ENCODE measurements at regions not wholly inside any gene's neighbourhood (a gene's known extent, or its start where the extent isn't known, plus 50 kb on each side); places are given as distances from the start of the nearest gene placed in this dataset.

DNA sequence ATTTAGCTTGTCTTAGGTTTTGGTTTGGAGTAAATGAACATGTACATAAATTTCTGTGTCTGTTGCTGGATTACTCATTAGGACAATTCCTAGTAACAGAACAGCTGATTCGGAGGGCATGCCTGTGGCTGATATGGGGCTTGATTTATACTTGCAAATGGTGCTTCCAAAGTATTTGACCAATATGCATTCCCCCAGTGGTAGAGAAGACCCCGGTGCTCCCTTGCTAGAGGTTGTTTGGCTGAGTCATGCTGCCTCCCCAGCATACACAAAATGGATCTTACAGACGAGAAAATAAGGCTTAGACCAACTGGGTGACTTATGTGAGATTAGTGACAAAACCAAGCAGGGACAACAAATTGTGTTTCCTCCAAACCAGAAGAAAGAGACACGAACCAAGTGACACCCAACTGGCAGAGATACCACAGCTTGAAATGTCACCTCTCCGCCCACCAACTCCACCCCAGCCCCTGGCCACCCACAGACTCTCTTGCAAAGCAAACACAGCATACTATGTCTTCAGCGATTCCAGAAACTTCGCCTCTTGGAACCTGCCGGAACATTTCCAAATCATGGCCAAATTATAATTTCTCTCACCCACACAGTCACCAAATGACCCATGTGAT is 75.9 kb upstream of the ETS2 start:
- H3K4me3 Mint-ChIP-seq: no peak overlapping the region
- ATAC-seq (replicated peaks) (no peak), DNase-seq (no peak)
- no peaks in the 10 kb centered on the region for H3K36me3 Mint-ChIP-seq (ENCODE audit: insufficient read depth)
- peaks cover 26 to 43% of the 10 kb centered on the region in 2 donors for H3K27me3 Mint-ChIP-seq
- no peak overlapping the region for H3K27ac Mint-ChIP-seq
- H3K4me1 Mint-ChIP-seq (ENCODE audit: low read depth in 2 of 2): peaks cover 4 to 6% of the 10 kb centered on the region in 2 donors
- peaks cover 0 to 2% of the 10 kb centered on the region in 2 donors for H3K9me3 Mint-ChIP-seq

DNA sequence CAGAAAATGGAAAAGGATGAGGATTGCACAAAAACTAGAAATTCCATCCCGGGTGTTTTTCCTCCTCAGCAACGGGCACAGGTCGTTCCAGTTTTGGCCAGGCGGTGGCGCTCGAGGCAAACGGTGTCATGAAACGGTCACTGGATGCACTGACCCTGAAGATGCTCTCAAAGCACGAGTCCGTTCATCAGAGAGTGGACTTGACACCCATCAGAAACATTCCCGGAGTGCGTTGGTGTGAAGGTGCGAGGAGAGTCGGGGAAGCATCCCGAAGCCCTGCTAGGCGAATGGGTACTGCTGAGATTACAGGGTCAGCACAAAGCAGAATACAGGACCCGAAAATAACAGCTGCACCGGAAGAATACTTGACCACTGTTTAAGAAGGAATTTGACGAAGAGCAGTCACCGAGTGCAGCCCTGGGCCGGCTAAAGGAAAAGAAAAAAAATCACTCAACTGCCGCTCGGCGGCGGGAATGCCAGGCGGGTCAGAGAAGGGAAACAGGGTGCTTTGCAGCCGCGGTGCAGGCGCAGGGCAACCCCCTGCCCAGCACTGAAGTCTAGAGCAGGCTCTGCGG is 71.7 kb upstream of the ETS2 start:
- peak; percentile 50 for ATAC-seq (replicated peaks)
- H3K36me3 Mint-ChIP-seq (ENCODE audit: insufficient read depth): no peaks in the 10 kb centered on the region
- H3K27ac Mint-ChIP-seq: peak overlapping the region in 1 of 2 donors; percentile 75
- peak overlapping the region; percentile 72 to 87 for H3K4me3 Mint-ChIP-seq
- DNase-seq: peak; percentile 67 to 72 (median 71)
- peaks cover 4 to 6% of the 10 kb centered on the region in 2 donors for H3K4me1 Mint-ChIP-seq (ENCODE audit: low read depth in 2 of 2)
- no peaks in the 10 kb centered on the region for H3K9me3 Mint-ChIP-seq
- peaks cover 38 to 39% of the 10 kb centered on the region in 2 donors for H3K27me3 Mint-ChIP-seq

DNA sequence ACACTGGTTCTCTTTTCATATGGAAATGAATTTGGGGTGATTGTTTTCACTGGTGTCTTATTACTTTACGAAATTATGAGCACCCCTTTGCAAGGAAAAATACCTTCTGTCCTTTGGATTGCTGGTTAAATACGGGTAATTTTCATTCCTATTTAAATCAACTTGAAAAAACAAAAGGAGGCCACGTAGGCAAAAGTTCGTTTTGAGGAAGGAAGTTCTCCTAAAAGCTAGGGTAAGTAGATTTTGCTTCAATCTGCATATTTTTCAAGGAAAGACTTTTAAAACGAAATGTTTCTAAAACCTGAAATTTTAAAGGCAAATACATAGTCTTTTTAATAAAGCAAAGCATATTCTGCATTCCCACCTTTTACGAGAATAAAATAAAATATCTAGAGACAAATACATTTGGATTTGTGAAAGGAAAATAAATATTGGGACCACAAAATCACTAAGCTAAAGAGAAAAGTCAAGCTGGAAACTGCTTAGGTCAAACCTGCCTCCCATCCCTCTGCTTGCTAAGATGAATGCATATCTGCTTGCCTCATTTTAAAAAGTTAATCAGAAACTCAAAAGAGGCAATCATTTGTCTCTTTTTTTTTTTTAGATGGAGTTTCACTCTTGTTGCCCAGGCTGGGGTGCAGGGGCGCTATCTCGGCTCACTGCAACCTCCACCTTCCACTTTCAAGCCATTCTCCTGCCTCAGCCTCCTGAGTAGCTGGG is 70.9 kb upstream of the ETS2 start:
- ATAC-seq (replicated peaks) (no peak), DNase-seq (no peak)
- no peaks in the 10 kb centered on the region for H3K36me3 Mint-ChIP-seq (ENCODE audit: insufficient read depth)
- H3K27ac Mint-ChIP-seq: no peak overlapping the region
- peak overlapping the region; percentile 72 to 87 for H3K4me3 Mint-ChIP-seq
- peaks cover 35 to 36% of the 10 kb centered on the region in 2 donors for H3K27me3 Mint-ChIP-seq
- peaks cover 4 to 6% of the 10 kb centered on the region in 2 donors for H3K4me1 Mint-ChIP-seq (ENCODE audit: low read depth in 2 of 2)
- H3K9me3 Mint-ChIP-seq: no peaks in the 10 kb centered on the region

DNA sequence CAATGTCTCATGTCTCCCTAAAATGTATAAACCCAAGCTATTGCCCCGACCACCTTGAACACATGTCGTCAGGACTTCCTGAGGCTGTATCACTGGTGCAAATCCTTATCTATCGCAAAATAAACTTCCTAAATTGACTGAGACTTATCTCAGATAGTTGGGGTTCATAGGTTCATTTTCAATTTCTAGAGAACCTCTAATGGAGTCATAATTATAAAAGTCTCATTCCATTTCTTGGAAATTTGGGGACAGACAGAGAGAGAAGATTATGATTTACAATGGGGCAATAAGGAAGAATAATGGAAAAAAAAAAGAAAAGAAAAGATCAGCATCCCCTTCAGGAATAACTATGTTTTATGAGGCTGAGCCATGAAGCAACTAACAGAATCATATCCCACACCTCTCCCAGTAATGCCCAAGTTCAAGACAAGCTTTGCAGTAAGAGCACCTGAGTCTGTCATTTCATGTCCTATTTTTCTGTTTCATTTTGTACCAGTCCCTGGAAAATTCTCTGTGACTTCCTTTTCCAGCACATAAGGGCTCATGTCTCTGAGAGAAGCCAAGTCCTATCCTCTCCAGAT is 70.0 kb upstream of the ETS2 start:
- H3K9me3 Mint-ChIP-seq: no peaks in the 10 kb centered on the region
- ATAC-seq (replicated peaks) (no peak), DNase-seq (no peak)
- peaks cover 31 to 32% of the 10 kb centered on the region in 2 donors for H3K27me3 Mint-ChIP-seq
- no peaks in the 10 kb centered on the region for H3K36me3 Mint-ChIP-seq (ENCODE audit: insufficient read depth)
- H3K4me3 Mint-ChIP-seq: no peak overlapping the region
- H3K27ac Mint-ChIP-seq: no peak overlapping the region
- peaks cover 4 to 6% of the 10 kb centered on the region in 2 donors for H3K4me1 Mint-ChIP-seq (ENCODE audit: low read depth in 2 of 2)

DNA sequence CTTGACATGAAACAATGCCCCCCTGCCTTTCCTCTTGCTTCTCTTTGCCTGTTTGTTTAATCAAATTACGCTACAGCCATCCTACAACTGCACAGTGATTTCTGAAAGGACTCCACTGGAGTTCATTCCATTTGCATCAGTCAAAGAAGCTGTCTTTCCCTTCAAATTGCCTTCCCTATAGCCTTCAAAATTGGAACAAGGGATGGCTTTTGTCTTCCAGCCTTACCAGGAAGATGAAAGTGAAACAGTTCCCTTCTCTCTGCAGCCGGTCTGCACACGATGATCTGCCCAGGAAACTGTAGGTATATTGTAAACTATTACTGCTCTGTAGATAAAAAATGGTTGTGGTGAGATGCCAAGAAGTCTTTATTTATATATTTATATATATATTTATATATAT is 65.6 kb upstream of the ETS2 start:
- Mint-ChIP-seq H3K4me3 (no peak overlapping the region), H3K27ac (no peak overlapping the region), H3K27me3 (peaks cover 14 to 16% of the 10 kb centered on the region in 2 donors), H3K36me3 (ENCODE audit: insufficient read depth) (peaks cover 3% of the 10 kb centered on the region), H3K9me3 (no peaks in the 10 kb centered on the region), H3K4me1 (ENCODE audit: low read depth in 2 of 2) (peaks cover 4 to 6% of the 10 kb centered on the region in 2 donors)
- DNase-seq (no peak), ATAC-seq (replicated peaks) (no peak)

DNA sequence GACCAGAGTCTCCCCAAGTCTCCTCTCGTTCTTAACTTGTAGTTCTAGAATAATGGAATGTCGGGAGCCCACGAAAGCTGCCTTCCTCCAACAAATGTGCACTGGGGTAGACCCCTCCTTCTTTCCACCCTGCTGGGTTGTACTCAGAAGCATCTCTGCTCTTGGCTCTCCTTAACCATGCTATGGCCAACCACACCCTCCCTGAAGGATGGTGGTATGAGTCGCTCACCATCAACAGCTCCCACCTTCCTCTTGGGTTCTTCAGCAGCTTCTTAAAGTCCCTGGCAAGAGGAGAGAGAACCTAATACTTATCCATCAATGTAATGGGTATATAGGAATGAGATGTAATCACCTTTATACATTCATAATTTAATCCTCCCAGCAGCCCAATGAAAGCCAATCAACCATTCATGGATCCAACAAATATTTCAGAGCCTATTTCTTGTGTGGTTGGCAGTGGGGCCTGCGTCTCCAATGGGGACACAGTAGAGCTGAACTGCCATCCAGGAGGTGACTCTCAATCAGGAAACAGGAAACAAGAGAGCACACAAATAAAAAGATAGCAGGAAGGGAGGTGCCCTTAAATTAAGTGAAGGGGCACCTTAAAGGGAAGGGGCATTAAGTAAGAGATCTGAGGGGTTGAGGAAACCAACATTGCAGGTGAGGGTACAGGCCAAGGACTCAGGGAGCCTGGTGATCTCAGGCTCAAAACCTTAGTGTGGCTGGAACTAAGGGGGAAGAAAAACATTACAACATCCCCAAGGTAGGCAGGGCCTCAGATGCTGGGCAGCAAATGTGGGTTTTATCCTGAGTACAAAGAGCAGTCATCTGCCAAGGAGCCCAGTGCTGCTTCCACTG is 64.4 kb upstream of the ETS2 start:
- H3K9me3 Mint-ChIP-seq: no peaks in the 10 kb centered on the region
- H3K27me3 Mint-ChIP-seq: peaks cover 2 to 4% of the 10 kb centered on the region in 2 donors
- peaks cover 3% of the 10 kb centered on the region for H3K36me3 Mint-ChIP-seq (ENCODE audit: insufficient read depth)
- ATAC-seq (replicated peaks) (no peak), DNase-seq (no peak)
- H3K4me1 Mint-ChIP-seq (ENCODE audit: low read depth in 2 of 2): peaks cover 4 to 6% of the 10 kb centered on the region in 2 donors
- peak overlapping the region; percentile 7 to 65 for H3K27ac Mint-ChIP-seq
- H3K4me3 Mint-ChIP-seq: no peak overlapping the region

DNA sequence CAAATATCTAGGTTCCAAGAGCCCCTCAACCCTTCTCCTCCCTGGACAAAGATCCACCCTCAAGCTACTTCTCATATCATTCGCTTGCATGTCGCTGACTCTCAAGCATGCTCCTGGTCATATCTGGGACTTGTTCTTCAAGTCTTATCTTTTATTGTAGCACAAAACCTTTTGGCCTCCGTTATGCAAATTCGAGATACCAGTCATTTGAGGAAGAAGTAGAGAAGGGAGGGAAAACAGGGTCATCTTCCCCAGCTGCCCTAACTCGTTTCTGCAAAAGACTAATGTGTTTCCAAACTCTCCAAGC is 63.8 kb upstream of the ETS2 start:
- peak overlapping the region in 1 of 2 donors; percentile 65 for H3K27ac Mint-ChIP-seq
- DNase-seq: no peak
- H3K4me3 Mint-ChIP-seq: no peak overlapping the region
- H3K36me3 Mint-ChIP-seq (ENCODE audit: insufficient read depth): peaks cover 3% of the 10 kb centered on the region
- no peak for ATAC-seq (replicated peaks)
- H3K9me3 Mint-ChIP-seq: no peaks in the 10 kb centered on the region
- peaks cover 4 to 6% of the 10 kb centered on the region in 2 donors for H3K4me1 Mint-ChIP-seq (ENCODE audit: low read depth in 2 of 2)
- peaks cover 0 to 4% of the 10 kb centered on the region in 2 donors for H3K27me3 Mint-ChIP-seq

DNA sequence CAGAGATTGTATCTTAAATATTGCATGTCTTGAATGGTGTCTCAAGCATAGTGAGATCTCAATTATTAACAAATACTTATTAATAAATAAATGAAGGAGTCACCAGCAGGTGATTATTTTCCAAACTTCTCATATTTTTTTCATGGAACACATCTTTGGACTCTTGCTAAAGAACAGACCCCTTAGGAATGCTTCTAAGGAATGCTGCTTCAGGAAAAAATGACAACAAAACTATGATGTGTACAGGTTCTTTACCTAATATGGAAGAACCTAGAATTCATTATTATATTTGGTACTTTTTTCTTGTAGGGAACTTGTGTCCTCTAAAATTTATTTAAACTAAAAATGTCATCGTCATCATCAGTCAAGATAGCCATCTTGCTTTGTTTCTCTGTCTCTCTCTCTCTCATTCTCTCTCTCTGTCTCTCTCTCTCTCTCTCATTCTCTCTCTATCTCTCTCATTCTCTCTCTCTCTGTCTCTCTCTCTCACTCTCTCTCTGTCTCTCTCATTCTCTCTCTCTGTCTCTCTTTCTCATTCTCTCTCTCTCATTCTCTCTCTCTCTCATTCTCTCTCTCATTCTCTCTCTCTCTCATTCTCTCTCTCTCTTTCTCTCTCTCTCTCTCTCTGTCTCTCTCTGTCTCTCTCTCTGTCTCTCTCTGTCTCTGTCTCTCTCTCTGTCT is 63.0 kb upstream of the ETS2 start:
- Mint-ChIP-seq H3K4me3 (no peak overlapping the region), H3K36me3 (ENCODE audit: insufficient read depth) (peaks cover 3% of the 10 kb centered on the region), H3K27me3 (peaks cover 0 to 5% of the 10 kb centered on the region in 2 donors), H3K9me3 (no peaks in the 10 kb centered on the region), H3K27ac (no peak overlapping the region), H3K4me1 (ENCODE audit: low read depth in 2 of 2) (peaks cover 4 to 6% of the 10 kb centered on the region in 2 donors)
- ATAC-seq (replicated peaks) (no peak), DNase-seq (no peak)

- H3K9me3 Mint-ChIP-seq: no peaks in the 10 kb centered on the region
- DNase-seq (no peak), ATAC-seq (replicated peaks) (no peak)
- H3K27me3 Mint-ChIP-seq: peaks cover 0 to 5% of the 10 kb centered on the region in 2 donors
- H3K4me1 Mint-ChIP-seq (ENCODE audit: low read depth in 2 of 2): peaks cover 4 to 6% of the 10 kb centered on the region in 2 donors
- no peak overlapping the region for H3K4me3 Mint-ChIP-seq
- H3K27ac Mint-ChIP-seq: no peak overlapping the region
- peaks cover 3% of the 10 kb centered on the region for H3K36me3 Mint-ChIP-seq (ENCODE audit: insufficient read depth)
Measured at GRCh38 chr21:38743772-38744529, 61.8 kb upstream of the ETS2 start.

DNA sequence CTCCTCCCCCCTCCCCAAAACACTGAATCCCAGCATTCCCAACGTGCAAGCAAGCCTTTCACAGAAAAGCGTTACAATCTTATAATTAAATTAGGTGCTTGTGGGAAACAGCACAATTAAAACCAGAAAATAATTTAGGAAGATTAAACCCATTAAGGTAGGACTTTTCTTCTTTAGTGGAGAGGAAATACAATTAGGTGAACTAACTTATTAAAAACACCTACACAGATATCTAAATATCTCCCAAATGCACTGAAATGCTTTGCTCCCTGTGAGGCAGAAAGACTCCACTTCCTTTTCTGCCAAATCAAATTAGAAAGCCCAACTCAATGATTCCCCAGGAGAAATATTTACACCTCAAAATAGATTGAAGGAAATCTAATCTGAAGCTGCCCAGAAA is 60.9 kb upstream of the ETS2 start:
- H3K4me1 Mint-ChIP-seq (ENCODE audit: low read depth in 2 of 2): peaks cover 4 to 6% of the 10 kb centered on the region in 2 donors
- no peak overlapping the region for H3K27ac Mint-ChIP-seq
- no peak for ATAC-seq (replicated peaks)
- H3K27me3 Mint-ChIP-seq: peaks cover 0 to 5% of the 10 kb centered on the region in 2 donors
- H3K36me3 Mint-ChIP-seq (ENCODE audit: insufficient read depth): peaks cover 3% of the 10 kb centered on the region
- H3K4me3 Mint-ChIP-seq: no peak overlapping the region
- H3K9me3 Mint-ChIP-seq: no peaks in the 10 kb centered on the region
- no peak for DNase-seq

DNA sequence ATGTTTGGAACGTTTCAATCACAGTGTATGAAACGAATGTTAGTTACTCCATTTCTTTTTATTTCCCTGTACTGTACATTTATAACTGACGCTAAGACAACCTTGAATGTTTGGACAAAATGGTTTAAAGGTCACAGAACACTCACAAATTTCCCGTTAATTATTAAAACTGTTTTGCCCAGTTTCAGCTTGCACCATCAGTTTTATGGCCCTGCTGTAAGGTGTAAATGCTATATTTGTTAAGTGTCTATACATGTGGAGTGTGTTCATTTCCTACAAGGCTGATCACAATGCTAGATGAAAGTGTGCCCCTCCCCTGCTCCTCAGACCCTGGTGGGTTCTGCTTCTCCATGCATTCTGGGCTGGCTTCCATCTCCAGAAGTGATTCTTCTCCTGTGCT is 57.9 kb upstream of the ETS2 start:
- H3K36me3 Mint-ChIP-seq (ENCODE audit: insufficient read depth): peaks cover 5% of the 10 kb centered on the region
- no peak for ATAC-seq (replicated peaks)
- no peak for DNase-seq

DNA sequence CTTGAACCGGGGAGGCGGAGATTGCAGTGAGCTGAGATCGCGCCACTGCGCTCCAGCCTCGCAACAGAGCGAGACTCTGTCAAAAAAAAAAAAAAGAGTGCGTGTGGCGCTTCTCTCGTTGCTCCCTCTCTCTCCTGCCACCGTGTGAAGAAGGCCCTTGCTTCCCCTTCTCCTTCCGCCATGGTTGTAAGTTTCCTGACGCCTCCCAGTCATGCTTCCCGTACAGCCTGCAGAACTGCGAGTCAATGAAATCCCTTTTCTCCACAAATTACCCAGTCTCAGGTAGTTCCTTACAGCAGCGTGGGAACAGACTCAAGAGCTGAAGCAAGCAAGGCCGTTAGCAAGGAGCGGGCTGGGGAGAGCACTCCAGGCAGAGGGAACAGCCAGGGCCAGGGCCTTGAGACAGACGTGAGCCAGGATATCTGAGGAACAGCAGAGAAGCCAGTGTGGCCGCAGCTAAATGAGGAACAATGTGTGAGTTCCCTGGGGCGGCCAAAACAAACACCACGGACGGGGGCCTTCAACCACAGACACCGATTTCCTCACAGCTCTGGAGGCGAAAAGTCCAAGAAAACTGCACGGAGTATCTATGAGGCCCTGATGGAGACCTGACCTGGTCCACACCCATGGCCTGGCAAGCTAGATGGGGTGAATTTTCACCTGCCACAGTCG is 54.2 kb upstream of the ETS2 start:
- ATAC-seq (replicated peaks) (no peak), DNase-seq (no peak)
- Mint-ChIP-seq H3K27ac (no peak overlapping the region), H3K9me3 (no peaks in the 10 kb centered on the region), H3K4me1 (ENCODE audit: low read depth in 2 of 2) (peaks cover 5 to 10% of the 10 kb centered on the region in 2 donors), H3K36me3 (ENCODE audit: insufficient read depth) (peaks cover 2% of the 10 kb centered on the region), H3K27me3 (peaks cover 10 to 24% of the 10 kb centered on the region in 2 donors), H3K4me3 (no peak overlapping the region)

More for the DNA sequence above, 57.9 kb upstream of the ETS2 start:
- H3K27ac Mint-ChIP-seq: peak overlapping the region in 1 of 2 donors; percentile 3
- no peaks in the 10 kb centered on the region for H3K4me1 Mint-ChIP-seq (ENCODE audit: low read depth in 2 of 2)
- H3K4me3 Mint-ChIP-seq: no peak overlapping the region
- peaks cover 10 to 24% of the 10 kb centered on the region in 2 donors for H3K27me3 Mint-ChIP-seq
- no peaks in the 10 kb centered on the region for H3K9me3 Mint-ChIP-seq

Measured in effector memory CD8-positive, alpha-beta T cell (primary cell).